H1 (cell line): ENCODE measurements at regions not wholly inside any gene's neighbourhood (a gene's known extent, or its start where the extent isn't known, plus 50 kb on each side); places are given as distances from the start of the nearest gene placed in this dataset.

Source experiments
- CTCF ChIA-PET: fragments of 300-600 bp; sonication (Branson Sonifier 250); formaldehyde crosslinking; loops from one replicate; lab custom pipeline; 2021; ENCODE audit not compliant: partially characterized antibody; lab: Charles Lee
- POLR2A ChIA-PET: fragments of 300-600 bp; sonication (Branson Sonifier 250); formaldehyde crosslinking; loops from one replicate; lab custom pipeline; 2021; ENCODE audit warnings: inconsistent platforms; ENCODE audit not compliant: partially characterized antibody; lab: Charles Lee
- DNase-seq, 2 experiments: peaks; one replicate each; pipeline versions ENCODE4 v3.0.0 to v3.0.0-alpha.2; 2010 to 2022; ENCODE audit warnings: low spot score in 2 of 2, low read depth in 1 of 2, mixed read lengths in 1 of 2
- FAIRE-seq: peaks from 2 replicates; lab custom pipeline; 2011; peaks lifted over from hg19 to GRCh38; lab: Jason Lieb, UNC
- H2AFZ ChIP-seq: 2 replicates; pipeline ENCODE4 v1.8.1; 2012; ENCODE audit warnings: low read length, inconsistent platforms
- H2AK5ac ChIP-seq: 2 replicates; pipeline ENCODE4 v1.6.1; 2013; ENCODE audit warnings: low read depth, low read length
- H2BK120ac ChIP-seq: replicated peaks from 2 replicates; pipeline ENCODE3; 2013; ENCODE audit warnings: low read depth, low read length, inconsistent platforms
- H2BK12ac ChIP-seq: 2 replicates; pipeline ENCODE4 v1.6.1; 2013; ENCODE audit warnings: low read depth, low read length
- H2BK15ac ChIP-seq: 2 replicates; pipeline ENCODE4 v1.6.1; 2013; ENCODE audit warnings: low read length
- H2BK20ac ChIP-seq: 2 replicates; pipeline ENCODE4 v1.6.1; 2013; ENCODE audit warnings: low read length
- H2BK5ac ChIP-seq: 2 replicates; pipeline ENCODE4 v1.6.1; 2013; ENCODE audit warnings: low read depth, low read length
- H3K14ac ChIP-seq: 2 replicates; pipeline ENCODE4 v1.6.1; 2013; ENCODE audit warnings: inconsistent platforms; ENCODE audit not compliant: insufficient read length
- H3K18ac ChIP-seq: 2 replicates; pipeline ENCODE4 v1.6.1; 2013; ENCODE audit warnings: low read length; ENCODE audit errors: extremely low read depth
- H3K23ac ChIP-seq: 2 replicates; pipeline ENCODE4 v1.6.1; 2013; ENCODE audit warnings: inconsistent platforms; ENCODE audit not compliant: insufficient read length
- H3K23me2 ChIP-seq: 2 replicates; pipeline ENCODE4 v1.6.1; 2013; ENCODE audit warnings: low read depth, low read length
- H3K27ac ChIP-seq: 2 replicates; pipeline ENCODE4 v1.6.1; 2011; ENCODE audit warnings: low read depth, low read length, inconsistent platforms
- H3K27me3 ChIP-seq, 4 experiments: replicated peaks in 1 of 4; 1 replicate in 1 of 4; 2 replicates in 3 of 4; pipeline versions ENCODE4 v1.6.1 to v1.8.1; 2011 to 2013; ENCODE audit warnings: low read length in 3 of 4, mild to moderate bottlenecking in 3 of 4, inconsistent platforms in 2 of 4, mixed read lengths in 2 of 4, moderate library complexity in 1 of 4; ENCODE audit not compliant: control insufficient read depth in 3 of 4, insufficient read depth in 3 of 4; ENCODE audit errors: extremely low read depth in 1 of 4
- H3K36me3 ChIP-seq, 4 experiments: 2 replicates each; pipeline versions ENCODE4 v1.6.1 to v1.8.1; 2011 to 2013; ENCODE audit warnings: mild to moderate bottlenecking in 4 of 4, low read length in 3 of 4, moderate library complexity in 2 of 4, control low read depth in 1 of 4, inconsistent platforms in 1 of 4; ENCODE audit not compliant: insufficient read depth in 4 of 4, control insufficient read depth in 2 of 4
- H3K4ac ChIP-seq: replicated peaks from 2 replicates; pipeline ENCODE3; 2013; ENCODE audit warnings: low read length, low read depth, mixed read lengths, inconsistent platforms; ENCODE audit not compliant: insufficient read length
- H3K4me1 ChIP-seq, 4 experiments: replicated peaks in 1 of 4; 1 replicate in 1 of 4; 2 replicates in 3 of 4; pipeline versions ENCODE4 v1.6.1 to v1.8.1; 2011 to 2013; ENCODE audit warnings: low read length in 3 of 4, inconsistent platforms in 2 of 4, mixed read lengths in 1 of 4; ENCODE audit not compliant: insufficient read depth in 4 of 4, control insufficient read depth in 3 of 4
- H3K4me2 ChIP-seq, 2 experiments: 2 replicates each; pipeline versions ENCODE4 v1.6.1 to v1.8.1; 2011 to 2013; ENCODE audit warnings: low read depth in 2 of 2, low read length in 2 of 2, control low read depth in 1 of 2, inconsistent platforms in 1 of 2, mild to moderate bottlenecking in 1 of 2; ENCODE audit not compliant: insufficient read depth in 1 of 2
- H3K4me3 ChIP-seq, 4 experiments: fragments of 200-600, 300-600 bp in 1 of 4; sonication (generic), shearing (Covaris generic), sonication (Bioruptor Twin) in 1 of 4; 2 replicates each; pipeline versions ENCODE4 v1.5.1 to v1.8.1; 2011 to 2016; ENCODE audit warnings: low read length in 4 of 4, low read depth in 3 of 4, control low read depth in 2 of 4, inconsistent platforms in 2 of 4, mild to moderate bottlenecking in 2 of 4, mixed read lengths in 1 of 4, moderate library complexity in 1 of 4; ENCODE audit not compliant: insufficient read depth in 2 of 4; ENCODE audit errors: extremely low read depth in 1 of 4
- H3K56ac ChIP-seq: replicated peaks from 2 replicates; pipeline ENCODE3; 2013; ENCODE audit warnings: low read depth, mild to moderate bottlenecking, mixed read lengths, low read length, inconsistent platforms; ENCODE audit not compliant: insufficient read length
- H3K79me1 ChIP-seq: 2 replicates; pipeline ENCODE4 v1.6.1; 2013; ENCODE audit warnings: low read depth, low read length, control low read depth
- H3K79me2 ChIP-seq, 2 experiments: 2 replicates each; pipeline versions ENCODE4 v1.6.1 to v1.8.1; 2012 to 2013; ENCODE audit warnings: low read length in 2 of 2, mild to moderate bottlenecking in 2 of 2, inconsistent platforms in 1 of 2; ENCODE audit not compliant: insufficient read depth in 2 of 2, control insufficient read depth in 1 of 2
- H3K9ac ChIP-seq, 4 experiments: replicated peaks in 1 of 4; 1 replicate in 1 of 4; 2 replicates in 3 of 4; pipeline versions ENCODE4 v1.6.1 to v1.8.1; 2011 to 2013; ENCODE audit warnings: low read depth in 3 of 4, low read length in 3 of 4, control low read depth in 2 of 4, mild to moderate bottlenecking in 2 of 4, moderate library complexity in 2 of 4, inconsistent platforms in 1 of 4; ENCODE audit errors: extremely low read depth in 1 of 4
- H3K9me3 ChIP-seq, 2 experiments: 2 replicates each; pipeline versions ENCODE4 v1.6.1 to v1.8.1; 2012 to 2013; ENCODE audit warnings: mild to moderate bottlenecking in 2 of 2, moderate library complexity in 2 of 2, control low read depth in 1 of 2, inconsistent platforms in 1 of 2, low read depth in 1 of 2, low read length in 1 of 2, mixed read lengths in 1 of 2; ENCODE audit not compliant: insufficient read depth in 2 of 2
- H4K20me1 ChIP-seq, 2 experiments: replicated peaks in 1 of 2; 2 replicates each; pipeline versions ENCODE3 to v1.8.1; 2011 to 2013; ENCODE audit warnings: inconsistent platforms in 2 of 2, low read length in 2 of 2, mild to moderate bottlenecking in 1 of 2; ENCODE audit not compliant: insufficient read depth in 2 of 2, control insufficient read depth in 1 of 2
- H4K5ac ChIP-seq: 2 replicates; pipeline ENCODE4 v1.6.1; 2013; ENCODE audit warnings: low read length, low read depth, mixed read lengths, inconsistent platforms; ENCODE audit not compliant: insufficient read length
- H4K8ac ChIP-seq: 2 replicates; pipeline ENCODE4 v1.8.0; 2013; ENCODE audit warnings: mild to moderate bottlenecking, moderate library complexity, low read length, inconsistent platforms; ENCODE audit not compliant: insufficient read depth; ENCODE audit errors: extremely low read depth
- H4K91ac ChIP-seq: replicated peaks from 2 replicates; pipeline ENCODE3; 2013; ENCODE audit warnings: low read length, mixed read lengths, inconsistent platforms; ENCODE audit not compliant: insufficient read length
- BRCA1 ChIP-seq: IDR thresholded peaks from 2 replicates; pipeline ENCODE4 v1.6.1; 2012; ENCODE audit warnings: low read depth, low read length, improper control_type of control experiment
- NANOG ChIP-seq: IDR thresholded peaks from 2 replicates; pipeline ENCODE4 v1.6.1; 2011; ENCODE audit warnings: low read length, low read depth, mild to moderate bottlenecking, inconsistent platforms; ENCODE audit not compliant: insufficient read depth, poor library complexity, severe bottlenecking
- RBBP5 ChIP-seq: IDR thresholded peaks from 2 replicates; pipeline ENCODE4 v1.7.1; 2012; ENCODE audit warnings: low read depth, mild to moderate bottlenecking, inconsistent platforms, low read length, moderate library complexity, borderline replicate concordance
- SIX5 ChIP-seq: IDR thresholded peaks from 2 replicates; pipeline ENCODE4 v1.6.1; 2011; ENCODE audit warnings: mild to moderate bottlenecking, low read depth, low read length
- WGBS, 2 experiments: shearing (Covaris generic) in 1 of 2; methylation state at CpG; one replicate each; pipeline versions ENCODE4 v1.1.6 to v1.1.7; 2013 to 2015; ENCODE audit warnings: low lambda C conversion rate in 2 of 2, mixed read lengths in 2 of 2, inconsistent platforms in 1 of 2, low coverage in 1 of 2, missing lambda C conversion rate in 1 of 2; ENCODE audit not compliant: insufficient replicate concordance in 2 of 2, insufficient coverage in 1 of 2, insufficient read length in 1 of 2; ENCODE audit errors: extremely low coverage in 1 of 2, missing lambda C conversion rate in 1 of 2; 5-methylcytosine and 5-hydroxymethylcytosine counted together

DNA sequence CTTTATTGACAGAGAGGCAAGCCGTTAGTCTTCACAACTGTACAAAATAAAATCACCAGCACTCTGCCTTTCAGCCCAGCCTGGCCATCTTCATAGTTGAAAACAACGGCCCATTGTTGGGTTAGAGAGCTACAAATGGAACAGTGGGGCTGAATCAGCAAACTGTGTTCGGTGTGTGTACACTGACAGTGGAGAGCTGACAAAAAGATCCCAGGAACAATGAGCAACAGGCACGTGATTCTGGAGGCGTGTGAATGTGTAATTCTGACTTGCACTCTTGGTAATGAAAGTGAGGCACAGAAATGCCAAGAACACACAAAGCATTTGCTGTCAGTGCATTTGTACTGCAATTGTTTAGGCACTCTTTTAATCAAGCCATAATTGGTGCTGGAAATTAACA lies 303.7 kb downstream of the WDR11 start:
- Histone ChIP-seq H4K91ac (no peak overlapping the region), H4K8ac (no peak overlapping the region; the same call in 1 of the 2 replicates), H3K9ac (no peak overlapping the region), H3K79me1 (no peaks in the 10 kb centered on the region), H3K36me3 (no peaks in the 10 kb centered on the region; a peak in 1 of 8 replicates), H3K23ac (no peak overlapping the region), H2AK5ac (no peak overlapping the region), H2BK15ac (no peak overlapping the region)
- 88% methylated on average over 5 of the region's 5 CpGs; no CpG with 5 or more reads in 1 of the 2 experiments for WGBS, 2 experiments
- TF ChIP-seq SIX5 (no peak), BRCA1 (no peak), RBBP5 (no peak), NANOG (no peak)
- TF ChIP-seq, all 59 proteins: peak for 0
- Histone ChIP-seq H3K4ac (no peak overlapping the region), H3K27ac (no peak overlapping the region), H2BK20ac (no peak overlapping the region), H3K4me1 (peaks cover 0 to 7% (median 2%) of the 10 kb centered on the region in 4 experiments; a peak in 2 of 7 replicates), H2BK12ac (no peak overlapping the region), H2BK120ac (no peak overlapping the region), H3K27me3 (no peaks in the 10 kb centered on the region), H3K23me2 (no peaks in the 10 kb centered on the region), H4K5ac (no peak overlapping the region), H3K14ac (no peak overlapping the region), H3K4me3 (no peak overlapping the region), H3K18ac (no peak overlapping the region), H3K79me2 (no peaks in the 10 kb centered on the region), H3K4me2 (no peak overlapping the region), H2AFZ (peak overlapping the region; percentile 83; the same call in 1 of the 2 replicates), H3K56ac (no peak overlapping the region), H2BK5ac (no peak overlapping the region), H3K9me3 (no peaks in the 10 kb centered on the region), H4K20me1 (no peaks in the 10 kb centered on the region)
- POLR2A ChIA-PET = no interaction called here
- CTCF ChIA-PET = interaction anchor here (0.6 to 1.2 kb wide), 5 partner anchors 12 to 453 kb away, joined by 3 to 4 read pairs (median 3); no protein-coding TSS in a partner anchor
- FAIRE-seq (no peak), DNase-seq (no peak)
